ENCODE measurements at regions not wholly inside any gene's neighbourhood (a gene's known extent, or its start where the extent isn't known, plus 50 kb on each side); places are given as distances from the start of the nearest gene placed in this dataset.

GRCh38 chr4:132526652-132527051 lies 622.4 kb upstream of the PCDH10 start:
- intact Hi-C loops (cut with DNase I), result no loop called here
- H3K36me3 ChIP-seq, result no peaks in the 10 kb centered on the region
- TF ChIP-seq CTCF (IDR thresholded peaks at IDR 0.05), result no peak
- TF ChIP-seq POLR2A (IDR thresholded peaks at IDR 0.05), result no peak
- ATAC-seq (no peak), DNase-seq (no peak)
- no peaks in the 10 kb centered on the region for H3K4me1 ChIP-seq
- no peak overlapping the region for H3K4me3 ChIP-seq
- no peaks in the 10 kb centered on the region for H3K9me3 ChIP-seq
- H3K27ac ChIP-seq, result no peak overlapping the region
- H3K27me3 ChIP-seq, result no peaks in the 10 kb centered on the region
- WGBS (ENCODE audit: insufficient coverage, low coverage, low lambda C conversion rate, missing lambda C conversion rate), result 57% methylated on average over 1 of the region's 1 CpG

GRCh38 chr4:132527817-132528216 lies 621.3 kb upstream of the PCDH10 start:
- no peaks in the 10 kb centered on the region for H3K36me3 ChIP-seq
- 26% methylated on average over 1 of the region's 1 CpG for WGBS (ENCODE audit: insufficient coverage, low coverage, low lambda C conversion rate, missing lambda C conversion rate)
- intact Hi-C loops (cut with DNase I), result no loop called here
- H3K27ac ChIP-seq, result no peak overlapping the region
- H3K4me1 ChIP-seq, result no peaks in the 10 kb centered on the region
- no peaks in the 10 kb centered on the region for H3K9me3 ChIP-seq
- no peaks in the 10 kb centered on the region for H3K27me3 ChIP-seq
- H3K4me3 ChIP-seq, result no peak overlapping the region
- ATAC-seq (no peak), DNase-seq (no peak)
- no peak for TF ChIP-seq POLR2A (IDR thresholded peaks at IDR 0.05)
- no peak for TF ChIP-seq CTCF (IDR thresholded peaks at IDR 0.05)

- Histone ChIP-seq H3K4me1 (no peaks in the 10 kb centered on the region), H3K27me3 (no peaks in the 10 kb centered on the region), H3K27ac (no peak overlapping the region), H3K4me3 (no peak overlapping the region), H3K9me3 (no peaks in the 10 kb centered on the region), H3K36me3 (no peaks in the 10 kb centered on the region)
- TF ChIP-seq CTCF (IDR thresholded peaks at IDR 0.05), result no peak
- TF ChIP-seq POLR2A (IDR thresholded peaks at IDR 0.05), result no peak
- DNase-seq (no peak), ATAC-seq (no peak)
- intact Hi-C loops (cut with DNase I), result no loop called here
- 31% methylated on average over 2 of the region's 2 CpGs for WGBS (ENCODE audit: insufficient coverage, low coverage, low lambda C conversion rate, missing lambda C conversion rate)
Measured at GRCh38 chr4:132530861-132531260, 618.2 kb upstream of the PCDH10 start.

- TF ChIP-seq CTCF (IDR thresholded peaks at IDR 0.05) (no peak), POLR2A (IDR thresholded peaks at IDR 0.05) (no peak)
- H3K27ac ChIP-seq, result no peak overlapping the region
- DNase-seq, result no peak
- H3K27me3 ChIP-seq, result no peaks in the 10 kb centered on the region
- H3K4me1 ChIP-seq, result no peaks in the 10 kb centered on the region
- ATAC-seq, result no peak
- no peaks in the 10 kb centered on the region for H3K9me3 ChIP-seq
- H3K4me3 ChIP-seq, result no peak overlapping the region
- no CpG with 5 or more reads among the region's 1 CpG for WGBS (ENCODE audit: insufficient coverage, low coverage, low lambda C conversion rate, missing lambda C conversion rate)
- no peaks in the 10 kb centered on the region for H3K36me3 ChIP-seq
- intact Hi-C loops (cut with DNase I), result no loop called here
Measured at GRCh38 chr4:132540268-132540667, 608.8 kb upstream of the PCDH10 start.

- H3K27me3 ChIP-seq, result no peaks in the 10 kb centered on the region
- intact Hi-C loops (cut with DNase I), result no loop called here
- H3K36me3 ChIP-seq, result no peaks in the 10 kb centered on the region
- no peak overlapping the region for H3K4me3 ChIP-seq
- ATAC-seq (no peak), DNase-seq (no peak)
- no peaks in the 10 kb centered on the region for H3K9me3 ChIP-seq
- 17% methylated on average over 4 of the region's 4 CpGs for WGBS (ENCODE audit: insufficient coverage, low coverage, low lambda C conversion rate, missing lambda C conversion rate)
- no peaks in the 10 kb centered on the region for H3K4me1 ChIP-seq
- no peak for TF ChIP-seq POLR2A (IDR thresholded peaks at IDR 0.05)
- TF ChIP-seq CTCF (IDR thresholded peaks at IDR 0.05), result no peak
- H3K27ac ChIP-seq, result no peak overlapping the region
Measured at GRCh38 chr4:132540797-132541196, 608.3 kb upstream of the PCDH10 start.

Measured in right lobe of liver (tissue), 6 donors.